Left kidney (tissue), 1 donor: ENCODE measurements at regions not wholly inside any gene's neighbourhood (a gene's known extent, or its start where the extent isn't known, plus 50 kb on each side); places are given as distances from the start of the nearest gene placed in this dataset.

ENCODE experiments used
- DNase-seq: peaks from one replicate; pipeline ENCODE4 v3.0.0-alpha.2; 2013

GRCh38 chr4:183563874-183564273 lies 59.0 kb downstream of the ING2 start:
- no peak for DNase-seq

GRCh38 chr4:183571350-183571941 lies 66.6 kb downstream of the ING2 start:
- DNase-seq, result peak; percentile 43

GRCh38 chr4:183576701-183577404 lies 72.0 kb downstream of the ING2 start:
- DNase-seq, result no peak

GRCh38 chr4:183580370-183580769 lies 75.5 kb downstream of the ING2 start:
- DNase-seq, result no peak

- no peak for DNase-seq
Measured at GRCh38 chr4:183580849-183581248, 76.0 kb downstream of the ING2 start.

GRCh38 chr4:183586824-183587223 lies 72.2 kb downstream of the RWDD4 start:
- no peak for DNase-seq

GRCh38 chr4:183588169-183588675 lies 70.8 kb downstream of the RWDD4 start:
- DNase-seq, result peak; percentile 52

- no peak for DNase-seq
Measured at GRCh38 chr4:183588691-183589090, 70.3 kb downstream of the RWDD4 start.

- DNase-seq, result no peak
Measured at GRCh38 chr4:183589461-183590099, 69.4 kb downstream of the RWDD4 start.
